GM12878 (cell line): ENCODE measurements at regions not wholly inside any gene's neighbourhood (a gene's known extent, or its start where the extent isn't known, plus 50 kb on each side); places are given as distances from the start of the nearest gene placed in this dataset.

Source experiments
- ATAC-seq: fragments of 200-7000 bp; cut with Tn5 transposase; 3 replicates; pipeline ENCODE4 v1.9.1; 2020; ENCODE audit warnings: mild to moderate bottlenecking, moderate library complexity
- BruUV-seq: library from RNA; stranded (reverse); fragments of 400-500 nt; replicated peaks from 2 replicates; lab custom pipeline; 2021; lab: Mats Ljungman, UMichigan
- CTCF ChIA-PET: fragments of 300-600 bp; sonication (Branson Sonifier 250); formaldehyde crosslinking; extraction: SDS; loops from one replicate; lab custom pipeline; 2021; ENCODE audit warnings: inconsistent platforms; lab: Yijun Ruan, JAX
- POLR2A ChIA-PET: fragments of 350-600 bp; formaldehyde crosslinking; extraction: SDS; loops from one replicate; lab custom pipeline; 2021; ENCODE audit warnings: inconsistent platforms; lab: Charles Lee
- RAD21 ChIA-PET: fragments of 300-600 bp; sonication (Branson Sonifier 250); formaldehyde crosslinking; loops from one replicate; lab custom pipeline; 2023; ENCODE audit warnings: antibody characterized with exemption; ENCODE audit not compliant: unreplicated experiment; lab: Charles Lee
- SMC1A ChIA-PET: fragments of 300-600 bp; sonication (Branson Sonifier 250); formaldehyde crosslinking; loops from one replicate; lab custom pipeline; 2023; ENCODE audit not compliant: unreplicated experiment, uncharacterized antibody; lab: Charles Lee
- DNase-seq: peaks from one replicate; pipeline ENCODE4 v3.0.0-alpha.2; 2011; ENCODE audit warnings: low read depth, low spot score
- FAIRE-seq: peaks from 3 replicates; lab custom pipeline; 2011; peaks lifted over from hg19 to GRCh38; lab: Jason Lieb, UNC
- H2AFZ ChIP-seq: 2 replicates; pipeline ENCODE4 v1.6.0; 2011; ENCODE audit warnings: low read depth, low read length, control low read depth; ENCODE audit not compliant: control insufficient read depth
- H3K27ac ChIP-seq: 2 replicates; pipeline ENCODE4 v1.5.1; 2011; ENCODE audit warnings: control low read depth; ENCODE audit not compliant: control insufficient read depth, insufficient read depth
- H3K27me3 ChIP-seq, 2 experiments: replicated peaks in 1 of 2; 2 replicates each; pipeline versions ENCODE4 v1.6.0 to v1.6.1; 2011; ENCODE audit warnings: low read length in 1 of 2; ENCODE audit not compliant: control insufficient read depth in 2 of 2, insufficient read depth in 2 of 2
- H3K36me3 ChIP-seq, 2 experiments: 2 replicates each; pipeline ENCODE4 v1.5.1; 2011; ENCODE audit warnings: low read length in 1 of 2; ENCODE audit not compliant: control insufficient read depth in 2 of 2, insufficient read depth in 2 of 2
- H3K4me1 ChIP-seq: 2 replicates; pipeline ENCODE4 v1.6.1; 2011; ENCODE audit warnings: mild to moderate bottlenecking, low read length, moderate library complexity, mixed read lengths; ENCODE audit not compliant: control insufficient read depth, insufficient read depth
- H3K4me2 ChIP-seq: 2 replicates; pipeline ENCODE4 v1.6.0; 2011; ENCODE audit warnings: control low read depth; ENCODE audit not compliant: control insufficient read depth, insufficient read depth
- H3K4me3 ChIP-seq: fragments of 200-600 bp; sonication (generic); 2 replicates; pipeline ENCODE4 v1.5.1; 2016
- H3K79me2 ChIP-seq: 2 replicates; pipeline ENCODE4 v1.6.0; 2011; ENCODE audit warnings: low read length; ENCODE audit not compliant: control insufficient read depth, insufficient read depth
- H3K9ac ChIP-seq: 2 replicates; pipeline ENCODE4 v1.8.0; 2011; ENCODE audit warnings: low read length, control low read depth, mixed read lengths; ENCODE audit not compliant: control insufficient read depth, insufficient read depth
- H3K9me3 ChIP-seq: replicated peaks from 3 replicates; pipeline ENCODE4 v1.5.1; 2011; ENCODE audit warnings: mild to moderate bottlenecking, low read length; ENCODE audit not compliant: control insufficient read depth, insufficient read depth
- H4K20me1 ChIP-seq: 2 replicates; pipeline ENCODE4 v1.6.0; 2011; ENCODE audit not compliant: control insufficient read depth, insufficient read depth
- CBFB ChIP-seq: IDR thresholded peaks from 2 replicates; pipeline ENCODE4 v1.6.1; 2016; ENCODE audit warnings: antibody characterized with exemption, low read depth
- CTCF ChIP-seq, 3 experiments: IDR thresholded peaks in 2 of 3; conservative IDR thresholded peaks in 1 of 3; 2 replicates each; pipeline ENCODE4 v1.5.1; 2011; ENCODE audit warnings: low read depth in 3 of 3, low read length in 3 of 3, mild to moderate bottlenecking in 3 of 3, control low read depth in 2 of 3, moderate library complexity in 2 of 3, inconsistent platforms in 1 of 3, mixed read lengths in 1 of 3; ENCODE audit not compliant: control insufficient read depth in 2 of 3, insufficient read depth in 1 of 3; ENCODE audit errors: extremely low read depth in 1 of 3
- IRF5 ChIP-seq: fragments of 450-650 bp; IDR thresholded peaks from 2 replicates; pipeline ENCODE4 v1.6.1; 2017; ENCODE audit warnings: borderline replicate concordance
- KAT2A ChIP-seq: conservative IDR thresholded peaks from 2 replicates; pipeline ENCODE4 v1.6.1; 2011; ENCODE audit warnings: low read depth, low read length; ENCODE audit not compliant: control insufficient read depth
- SMC3 ChIP-seq: IDR thresholded peaks from 2 replicates; pipeline ENCODE4 v1.6.1; 2011; ENCODE audit warnings: low read length, improper control_type of control experiment, borderline replicate concordance
- TCF7 ChIP-seq: IDR thresholded peaks from 2 replicates; pipeline ENCODE4 v1.6.1; 2014; ENCODE audit warnings: antibody characterized with exemption, borderline replicate concordance
- ZNF384 ChIP-seq: IDR thresholded peaks from 2 replicates; pipeline ENCODE4 v1.6.1; 2012; ENCODE audit warnings: low read depth, mild to moderate bottlenecking, low read length, improper control_type of control experiment, borderline replicate concordance
- ZNF687 ChIP-seq: fragments of 450-650 bp; IDR thresholded peaks from 2 replicates; pipeline ENCODE4 v1.6.1; 2017; ENCODE audit warnings: mild to moderate bottlenecking, moderate library complexity
- WGBS: methylation state at CpG from one replicate; pipeline ENCODE4 v1.1.6; 2016; ENCODE audit warnings: low lambda C conversion rate; ENCODE audit not compliant: insufficient replicate concordance, insufficient coverage; ENCODE audit errors: missing lambda C conversion rate; 5-methylcytosine and 5-hydroxymethylcytosine counted together
- in situ Hi-C: fragments of 300-500 bp; cut with MboI; formaldehyde crosslinking; loops from 9 replicates; pipeline ENCODE4 v1.14.3; 2018; ENCODE audit warnings: mixed read lengths
- intact Hi-C: fragments of 100-400 bp; cut with micrococcal nuclease; formaldehyde crosslinking; loops from one replicate; pipeline ENCODE4 v1.14.2; 2022; ENCODE audit not compliant: unreplicated experiment
- TF ChIP-seq, protein P1 (sequence below): fragments of 450-650 bp; formaldehyde crosslinking; IDR thresholded peaks from 2 replicates; pipeline ENCODE4 v1.5.0; 2022; ENCODE audit warnings: mild to moderate bottlenecking, missing genetic modification characterization

DNA sequence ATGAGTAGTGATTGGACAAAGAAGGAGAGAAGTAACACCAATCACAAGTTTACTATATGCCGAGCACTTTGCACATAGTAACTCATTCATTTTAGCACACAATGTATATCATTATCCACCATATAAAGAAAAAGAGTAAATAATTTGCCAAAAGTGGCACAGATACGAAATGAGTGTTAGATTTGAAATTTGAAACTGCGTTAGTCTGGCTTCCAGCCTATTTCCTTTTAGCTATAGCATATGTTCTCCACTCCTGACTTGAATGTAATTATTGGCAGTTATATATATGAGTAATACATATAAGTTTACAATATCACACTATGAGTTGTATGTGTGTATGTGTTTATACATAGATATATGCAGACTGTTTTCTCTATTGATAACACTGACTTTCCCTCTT lies 98.6 kb downstream of the NOL4 start (continued):
- TF ChIP-seq IRF5 (no peak), CBFB (no peak)

DNA sequence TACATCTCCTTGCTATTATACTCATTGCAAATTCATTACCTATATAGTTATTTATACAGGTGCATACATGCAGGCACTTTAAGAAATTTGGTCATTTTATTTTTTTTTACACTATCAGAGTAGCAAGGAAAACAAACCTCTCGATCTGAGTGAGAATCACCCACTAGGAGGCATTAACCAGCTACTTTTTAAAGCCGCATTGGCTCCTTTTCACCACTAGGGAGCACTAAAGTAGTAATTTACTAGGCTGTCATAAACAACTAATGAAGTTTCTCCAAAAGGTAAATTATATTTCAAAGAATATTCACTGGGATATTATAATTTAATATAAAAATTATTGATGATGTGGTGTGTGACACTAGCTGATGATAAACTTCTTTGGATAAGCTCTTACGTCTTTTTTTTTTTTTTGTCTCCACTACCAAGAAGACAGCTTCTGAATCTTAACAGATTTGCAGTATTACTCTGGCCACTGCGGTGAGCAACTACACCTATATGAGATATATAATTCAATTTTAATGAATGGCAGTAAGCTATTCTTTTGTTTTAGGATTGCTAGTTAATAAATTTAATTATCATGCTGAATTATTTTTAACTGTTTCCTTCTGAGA lies 101.9 kb downstream of the NOL4 start:
- H3K79me2 ChIP-seq, result no peaks in the 10 kb centered on the region
- FAIRE-seq (peak; percentile 64), DNase-seq (peak; percentile 17), ATAC-seq (peak; percentile 81)
- ChIA-PET SMC1A (interaction anchor here (0.8 to 9.0 kb wide), 71 partner anchors 8 to 667 kb away, joined by 3 to 301 read pairs (median 5); partner anchors contain the start of genes DTNA and NOL4), CTCF (interaction anchor here (0.6 to 3.8 kb wide), 92 partner anchors 9 to 1033 kb away, joined by 3 to 341 read pairs (median 4); partner anchors contain the start of gene NOL4), RAD21 (interaction anchor here (0.5 to 8.3 kb wide), 59 partner anchors 9 to 1154 kb away, joined by 3 to 247 read pairs (median 5); partner anchors contain the start of gene NOL4), POLR2A (interaction anchor here (0.6 to 1.5 kb wide), 6 partner anchors 154 to 366 kb away, joined by 4 to 9 read pairs (median 4); no protein-coding TSS in a partner anchor)
- H3K36me3 ChIP-seq, result no peaks in the 10 kb centered on the region
- H3K4me2 ChIP-seq, result no peak overlapping the region
- WGBS, result 25% methylated on average over 4 of the region's 4 CpGs
- in situ Hi-C loops (loop anchor here (5.0 kb wide), 2 partner anchors 199 to 669 kb away; no protein-coding TSS in a partner anchor), intact Hi-C loops (loop anchor here (1.0 to 10.0 kb wide), 7 partner anchors 100 to 666 kb away; no protein-coding TSS in a partner anchor)
- H3K4me3 ChIP-seq, result no peak overlapping the region
- no peaks in the 10 kb centered on the region for H3K27me3 ChIP-seq
- H4K20me1 ChIP-seq, result no peaks in the 10 kb centered on the region
- no peaks in the 10 kb centered on the region for H3K4me1 ChIP-seq
- no peak overlapping the region for H2AFZ ChIP-seq
- BruUV-seq, result no TSS peak
- no peaks in the 10 kb centered on the region for H3K9me3 ChIP-seq
- H3K27ac ChIP-seq, result no peak overlapping the region
- H3K9ac ChIP-seq, result no peak overlapping the region
- peak; percentile 40; the same call in 1 of the 2 replicates for TF ChIP-seq ZNF384
- TF ChIP-seq, protein P1, sequence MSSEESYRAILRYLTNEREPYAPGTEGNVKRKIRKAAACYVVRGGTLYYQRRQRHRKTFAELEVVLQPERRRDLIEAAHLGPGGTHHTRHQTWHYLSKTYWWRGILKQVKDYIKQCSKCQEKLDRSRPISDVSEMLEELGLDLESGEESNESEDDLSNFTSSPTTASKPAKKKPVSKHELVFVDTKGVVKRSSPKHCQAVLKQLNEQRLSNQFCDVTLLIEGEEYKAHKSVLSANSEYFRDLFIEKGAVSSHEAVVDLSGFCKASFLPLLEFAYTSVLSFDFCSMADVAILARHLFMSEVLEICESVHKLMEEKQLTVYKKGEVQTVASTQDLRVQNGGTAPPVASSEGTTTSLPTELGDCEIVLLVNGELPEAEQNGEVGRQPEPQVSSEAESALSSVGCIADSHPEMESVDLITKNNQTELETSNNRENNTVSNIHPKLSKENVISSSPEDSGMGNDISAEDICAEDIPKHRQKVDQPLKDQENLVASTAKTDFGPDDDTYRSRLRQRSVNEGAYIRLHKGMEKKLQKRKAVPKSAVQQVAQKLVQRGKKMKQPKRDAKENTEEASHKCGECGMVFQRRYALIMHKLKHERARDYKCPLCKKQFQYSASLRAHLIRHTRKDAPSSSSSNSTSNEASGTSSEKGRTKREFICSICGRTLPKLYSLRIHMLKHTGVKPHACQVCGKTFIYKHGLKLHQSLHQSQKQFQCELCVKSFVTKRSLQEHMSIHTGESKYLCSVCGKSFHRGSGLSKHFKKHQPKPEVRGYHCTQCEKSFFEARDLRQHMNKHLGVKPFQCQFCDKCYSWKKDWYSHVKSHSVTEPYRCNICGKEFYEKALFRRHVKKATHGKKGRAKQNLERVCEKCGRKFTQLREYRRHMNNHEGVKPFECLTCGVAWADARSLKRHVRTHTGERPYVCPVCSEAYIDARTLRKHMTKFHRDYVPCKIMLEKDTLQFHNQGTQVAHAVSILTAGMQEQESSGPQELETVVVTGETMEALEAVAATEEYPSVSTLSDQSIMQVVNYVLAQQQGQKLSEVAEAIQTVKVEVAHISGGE (CRISPR knock-in tag), result no peak
- TF ChIP-seq SMC3, result peak; percentile 97
- no peak for TF ChIP-seq ZNF687
- TF ChIP-seq CTCF (IDR thresholded peaks at IDR 0.05 in 2 of 3, conservative IDR thresholded peaks at IDR 0.05 in 1 of 3; ENCODE audit: control insufficient read depth in 2 of 3, extremely low read depth in 1 of 3, insufficient read depth in 1 of 3, low read depth in 3 of 3, low read length in 3 of 3), result peak; percentile 80 to 99 (median 91); a peak in 5 of 6 replicates
- no peak for TF ChIP-seq CBFB
- no peak for TF ChIP-seq KAT2A
- TF ChIP-seq TCF7, result no peak
